Lung microvascular endothelial cell (primary cell): ENCODE measurements at regions not wholly inside any gene's neighbourhood (a gene's known extent, or its start where the extent isn't known, plus 50 kb on each side); places are given as distances from the start of the nearest gene placed in this dataset.
"Not testable (repeated sequence)": the region's sequence is repeated elsewhere in the genome, so short reads cannot be mapped to it uniquely, and the experiment has no call there.

Source experiments
- DNase-seq, 2 donors: peaks; one replicate each; pipeline versions ENCODE4 v3.0.0 to v3.0.0-alpha.2; 2010; ENCODE audit warnings: low read depth in 2 of 2

GRCh38 chr3:81364411-81364810 is 397.0 kb downstream of the GBE1 start:
- DNase-seq = peak; percentile 0 to 16

- DNase-seq = no peak
These were observed 397.6 kb downstream of the GBE1 start for GRCh38 chr3:81363816-81364215.

- DNase-seq = no peak
These were observed 407.3 kb downstream of the GBE1 start for GRCh38 chr3:81354119-81354518.

GRCh38 chr3:81352867-81353266 is 408.6 kb downstream of the GBE1 start:
- DNase-seq = peak; percentile 58 to 65

- DNase-seq = no peak
These were observed 411.6 kb downstream of the GBE1 start for GRCh38 chr3:81349816-81350340.

- DNase-seq = peak; percentile 11 to 21
These were observed 422.2 kb downstream of the GBE1 start for GRCh38 chr3:81339040-81339845.

GRCh38 chr3:81336470-81336869 is 425.0 kb downstream of the GBE1 start:
- DNase-seq = no peak

GRCh38 chr3:81329835-81330234 is 431.6 kb downstream of the GBE1 start:
- not testable (repeated sequence) for DNase-seq

- no peak for DNase-seq
These were observed 435.2 kb downstream of the GBE1 start for GRCh38 chr3:81326245-81326644.

- DNase-seq = no peak
These were observed 440.6 kb downstream of the GBE1 start for GRCh38 chr3:81320862-81321261.

GRCh38 chr3:81315030-81315429 is 446.4 kb downstream of the GBE1 start:
- no peak for DNase-seq

- no peak for DNase-seq
These were observed 450.1 kb downstream of the GBE1 start for GRCh38 chr3:81311321-81311720.

- peak in 1 of 2 donors; percentile 64 for DNase-seq
These were observed 453.1 kb downstream of the GBE1 start for GRCh38 chr3:81308306-81308705.

GRCh38 chr3:81307221-81307620 is 454.2 kb downstream of the GBE1 start:
- DNase-seq = no peak

GRCh38 chr3:81303321-81303720 is 458.1 kb downstream of the GBE1 start:
- DNase-seq = no peak

- peak; percentile 70 for DNase-seq
These were observed 459.4 kb downstream of the GBE1 start for GRCh38 chr3:81302045-81302444.

GRCh38 chr3:81301230-81301629 is 460.2 kb downstream of the GBE1 start:
- DNase-seq = no peak

GRCh38 chr3:81300324-81300927 is 461.0 kb downstream of the GBE1 start:
- DNase-seq = no peak

GRCh38 chr3:81299481-81299880 is 462.0 kb downstream of the GBE1 start:
- DNase-seq = no peak

GRCh38 chr3:81295906-81296577 is 465.4 kb downstream of the GBE1 start:
- DNase-seq = no peak

GRCh38 chr3:81293156-81293555 is 468.3 kb downstream of the GBE1 start:
- no peak for DNase-seq

- DNase-seq = no peak
These were observed 469.9 kb downstream of the GBE1 start for GRCh38 chr3:81291586-81291985.
